ENCODE measurements at regions not wholly inside any gene's neighbourhood (a gene's known extent, or its start where the extent isn't known, plus 50 kb on each side); places are given as distances from the start of the nearest gene placed in this dataset.
"Not testable (repeated sequence)": the region's sequence is repeated elsewhere in the genome, so short reads cannot be mapped to it uniquely, and the experiment has no call there.

- H3K4me3 ChIP-seq (ENCODE audit: low read length) = no peak overlapping the region
- TF ChIP-seq CTCF (conservative IDR thresholded peaks at IDR 0.05; ENCODE audit: low read length) = no peak
- peak; percentile 56 for DNase-seq (ENCODE audit: low read depth)
These were observed 89.3 kb downstream of the FEM1C start for GRCh38 chr5:115455301-115455707.

GRCh38 chr5:115453391-115454095 is 91.0 kb downstream of the FEM1C start:
- no peak overlapping the region for H3K4me3 ChIP-seq (ENCODE audit: low read length)
- TF ChIP-seq CTCF (conservative IDR thresholded peaks at IDR 0.05; ENCODE audit: low read length) = no peak
- DNase-seq (ENCODE audit: low read depth) = no peak

GRCh38 chr5:115452536-115453235 is 91.9 kb downstream of the FEM1C start:
- TF ChIP-seq CTCF (conservative IDR thresholded peaks at IDR 0.05; ENCODE audit: low read length) = no peak
- no peak overlapping the region for H3K4me3 ChIP-seq (ENCODE audit: low read length)
- DNase-seq (ENCODE audit: low read depth) = peak; percentile 63

- DNase-seq (ENCODE audit: low read depth) = no peak
- TF ChIP-seq CTCF (conservative IDR thresholded peaks at IDR 0.05; ENCODE audit: low read length) = no peak
- no peak overlapping the region for H3K4me3 ChIP-seq (ENCODE audit: low read length)
These were observed 92.5 kb downstream of the FEM1C start for GRCh38 chr5:115452083-115452482.

GRCh38 chr5:115450741-115451140 is 93.8 kb downstream of the FEM1C start:
- TF ChIP-seq CTCF (conservative IDR thresholded peaks at IDR 0.05; ENCODE audit: low read length) = no peak
- peak; percentile 96 for DNase-seq (ENCODE audit: low read depth)
- no peak overlapping the region for H3K4me3 ChIP-seq (ENCODE audit: low read length)

- not testable (repeated sequence) for DNase-seq (ENCODE audit: low read depth)
These were observed 95.9 kb downstream of the FEM1C start for GRCh38 chr5:115448630-115449029.

GRCh38 chr5:115440782-115441451 is 103.7 kb downstream of the FEM1C start:
- DNase-seq (ENCODE audit: low read depth) = no peak
- no peak for TF ChIP-seq CTCF (conservative IDR thresholded peaks at IDR 0.05; ENCODE audit: low read length)
- no peak overlapping the region for H3K4me3 ChIP-seq (ENCODE audit: low read length)

More at GRCh38 chr5:115448630-115449029, 95.9 kb downstream of the FEM1C start:
- H3K4me3 ChIP-seq (ENCODE audit: low read length) = not testable (repeated sequence)

Measured in AG10803 (cell line).